Coronary artery (tissue), 2 donors: ENCODE measurements at regions not wholly inside any gene's neighbourhood (a gene's known extent, or its start where the extent isn't known, plus 50 kb on each side); places are given as distances from the start of the nearest gene placed in this dataset.
"Not testable (repeated sequence)": the region's sequence is repeated elsewhere in the genome, so short reads cannot be mapped to it uniquely, and the experiment has no call there.

Experiments used
- DNase-seq: peaks from one replicate; pipeline ENCODE4 v3.0.0-alpha.2; 2017; ENCODE audit warnings: low spot score
- H3K27ac ChIP-seq, 2 donors: fragments of 200-600 bp; sonication (generic); one replicate each; pipeline ENCODE4 v1.5.1; 2016 to 2019
- H3K4me3 ChIP-seq: fragments of 200-600 bp; sonication (generic); 2 replicates; pipeline ENCODE4 v1.5.1; 2016; ENCODE audit warnings: mild to moderate bottlenecking, moderate library complexity
- CTCF ChIP-seq: fragments of 200-600 bp; sonication (generic); IDR thresholded peaks from one replicate; pipeline ENCODE4 v1.5.1; 2019; ENCODE audit warnings: antibody characterized with exemption

- no peak for TF ChIP-seq CTCF
- Histone ChIP-seq H3K27ac (no peak overlapping the region), H3K4me3 (no peak overlapping the region)
- DNase-seq, result no peak
These were observed 154.5 kb downstream of the CRPPA start for GRCh38 chr7:16266877-16267276.

DNA sequence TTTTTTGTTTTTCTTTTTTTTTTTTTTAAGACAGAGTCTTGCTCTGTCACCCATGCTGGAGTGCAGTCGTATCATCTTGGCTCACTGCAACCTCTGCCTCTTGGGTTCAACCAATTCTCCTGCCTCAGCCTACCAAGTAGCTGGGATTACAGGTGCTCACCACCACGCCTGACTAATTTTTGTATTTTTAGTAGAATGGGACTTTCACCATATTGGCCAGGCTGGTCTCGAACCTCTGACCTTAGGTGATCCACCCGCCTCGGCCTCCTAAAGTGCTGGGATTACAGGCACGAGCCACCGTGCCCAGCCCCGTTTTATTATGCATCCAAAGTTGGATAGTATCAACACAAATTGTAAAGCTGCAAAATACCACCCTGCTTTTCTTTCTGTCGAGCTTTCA lies 154.9 kb downstream of the CRPPA start:
- DNase-seq, H3K4me3 ChIP-seq, H3K27ac ChIP-seq: not testable (repeated sequence)

DNA sequence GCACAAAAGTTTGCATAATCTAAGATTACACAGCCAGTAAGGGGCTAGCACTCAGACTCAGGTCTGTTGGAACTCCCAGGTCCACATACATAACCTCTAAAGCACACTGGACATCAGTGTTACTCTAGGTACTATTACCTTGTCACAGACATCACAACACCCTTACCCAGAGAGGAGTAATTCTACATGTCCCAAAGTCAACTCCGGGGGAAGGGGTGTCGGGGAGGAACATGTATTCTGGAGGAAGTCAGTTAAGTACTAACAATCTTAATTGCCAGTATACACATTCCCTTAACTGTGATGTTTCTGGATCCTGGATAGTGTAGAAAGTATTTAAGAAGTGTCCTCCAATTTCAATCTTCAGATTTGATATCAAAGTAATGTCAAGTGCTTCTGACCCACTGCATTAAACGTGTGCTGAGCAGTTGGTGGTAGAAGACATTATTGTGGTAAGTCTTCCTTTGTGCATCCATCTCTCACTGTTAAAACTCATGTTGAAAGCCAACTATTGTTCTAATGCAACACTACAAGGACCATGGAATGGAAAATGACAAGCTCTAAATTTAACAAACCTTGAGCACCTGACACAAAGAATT lies 155.4 kb downstream of the CRPPA start:
- no peak for DNase-seq
- Histone ChIP-seq H3K4me3 (no peak overlapping the region), H3K27ac (no peak overlapping the region)
- no peak for TF ChIP-seq CTCF

GRCh38 chr7:16264823-16265804 lies 156.2 kb downstream of the CRPPA start:
- no peak for DNase-seq
- no peak for TF ChIP-seq CTCF
- no peak overlapping the region for H3K4me3 ChIP-seq
- no peak overlapping the region for H3K27ac ChIP-seq

DNA sequence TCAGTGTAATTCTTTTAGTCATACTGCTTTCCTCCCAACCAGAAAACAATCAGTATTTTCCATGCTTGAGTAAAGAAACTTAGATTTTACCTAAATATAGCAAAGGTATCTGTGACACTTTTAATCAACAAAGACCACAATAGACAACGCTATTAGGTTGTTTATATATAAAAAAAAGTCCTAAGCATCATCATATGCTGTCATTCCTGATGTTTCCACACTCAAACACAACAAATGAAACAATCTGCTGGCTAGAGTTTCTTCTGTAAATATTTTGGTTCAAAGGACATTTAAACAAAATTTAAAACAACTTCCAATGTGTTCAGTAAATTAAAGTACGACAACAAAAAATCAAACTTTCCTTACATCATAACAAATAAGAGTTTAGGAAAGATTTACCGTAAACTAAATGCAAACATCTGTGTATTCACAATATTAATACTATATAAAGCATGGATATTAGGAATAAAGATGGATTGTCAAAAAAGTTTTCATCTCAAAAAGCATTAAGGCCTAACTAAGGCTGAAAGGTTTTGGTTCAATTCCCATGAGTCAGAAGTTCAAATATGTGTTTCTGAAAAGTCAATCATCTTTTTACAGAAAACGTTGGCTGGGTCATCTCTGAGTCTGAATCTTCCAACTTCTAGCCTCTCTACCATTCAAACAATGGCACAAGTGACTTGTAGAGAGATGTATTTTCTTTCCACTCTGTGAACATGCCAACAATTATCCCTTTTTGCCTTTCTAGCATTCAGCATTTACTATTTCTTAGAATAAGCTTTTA lies 157.1 kb downstream of the CRPPA start:
- DNase-seq, result no peak
- TF ChIP-seq CTCF, result no peak
- no peak overlapping the region for H3K4me3 ChIP-seq
- no peak overlapping the region for H3K27ac ChIP-seq

GRCh38 chr7:16263377-16263776 lies 158.0 kb downstream of the CRPPA start:
- DNase-seq, H3K4me3 ChIP-seq, H3K27ac ChIP-seq: not testable (repeated sequence)

DNA sequence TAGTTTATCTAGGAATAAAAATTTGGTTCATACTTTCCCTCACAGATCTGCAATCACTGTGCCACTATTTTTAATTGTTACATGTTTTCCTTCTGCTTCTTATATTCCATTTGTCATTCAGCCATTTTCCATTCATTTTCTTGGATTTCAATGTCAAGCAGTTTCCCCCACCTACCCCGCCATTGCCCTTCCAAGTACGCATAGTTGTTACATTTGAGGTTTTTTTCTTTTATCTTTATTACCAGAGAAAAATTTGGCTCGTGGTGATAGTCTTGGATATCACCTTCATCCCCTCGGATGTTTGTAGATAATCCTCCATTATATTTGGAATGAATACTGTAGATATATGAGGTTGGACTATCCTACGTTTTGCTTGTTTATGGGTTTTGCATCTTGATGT lies 159.7 kb downstream of the CRPPA start:
- no peak for DNase-seq
- no peak overlapping the region for H3K4me3 ChIP-seq
- no peak overlapping the region for H3K27ac ChIP-seq
- no peak for TF ChIP-seq CTCF
